ENCODE measurements at regions not wholly inside any gene's neighbourhood (a gene's known extent, or its start where the extent isn't known, plus 50 kb on each side); places are given as distances from the start of the nearest gene placed in this dataset.

- DNase-seq = no peak
- no peak overlapping the region for H3K4me3 ChIP-seq (ENCODE audit: low read depth, low read length)
- no peaks in the 10 kb centered on the region for H3K27me3 ChIP-seq (replicated peaks)
- H3K36me3 ChIP-seq (replicated peaks) = no peaks in the 10 kb centered on the region
- in situ Hi-C loops (cut with HindIII; ENCODE audit: low pct_ligation_motif_present, low sequenced_read_pairs) = no loop called here
- TF ChIP-seq CTCF (IDR thresholded peaks at IDR 0.05; ENCODE audit: low read depth, low read length, missing control alignments) = no peak
- no peak overlapping the region for H3K27ac ChIP-seq
Measured at GRCh38 chr5:143761663-143762062, 50.3 kb upstream of the HMHB1 start.

GRCh38 chr5:143760755-143761154 is 51.2 kb upstream of the HMHB1 start:
- no peak for DNase-seq
- no peaks in the 10 kb centered on the region for H3K36me3 ChIP-seq (replicated peaks)
- no peak overlapping the region for H3K27ac ChIP-seq
- no peak overlapping the region for H3K4me3 ChIP-seq (ENCODE audit: low read depth, low read length)
- TF ChIP-seq CTCF (IDR thresholded peaks at IDR 0.05; ENCODE audit: low read depth, low read length, missing control alignments) = no peak
- H3K27me3 ChIP-seq (replicated peaks) = no peaks in the 10 kb centered on the region
- in situ Hi-C loops (cut with HindIII; ENCODE audit: low pct_ligation_motif_present, low sequenced_read_pairs) = no loop called here

GRCh38 chr5:143760131-143760505 is 51.8 kb upstream of the HMHB1 start:
- Histone ChIP-seq H3K4me3 (ENCODE audit: low read depth, low read length) (no peak overlapping the region), H3K27ac (no peak overlapping the region), H3K27me3 (replicated peaks) (no peaks in the 10 kb centered on the region), H3K36me3 (replicated peaks) (no peaks in the 10 kb centered on the region)
- DNase-seq = no peak
- TF ChIP-seq CTCF (IDR thresholded peaks at IDR 0.05; ENCODE audit: low read depth, low read length, missing control alignments) = no peak
- in situ Hi-C loops (cut with HindIII; ENCODE audit: low pct_ligation_motif_present, low sequenced_read_pairs) = no loop called here

- Histone ChIP-seq H3K27ac (no peak overlapping the region), H3K27me3 (replicated peaks) (no peaks in the 10 kb centered on the region), H3K36me3 (replicated peaks) (no peaks in the 10 kb centered on the region), H3K4me3 (ENCODE audit: low read depth, low read length) (no peak overlapping the region)
- no peak for TF ChIP-seq CTCF (IDR thresholded peaks at IDR 0.05; ENCODE audit: low read depth, low read length, missing control alignments)
- DNase-seq = no peak
- in situ Hi-C loops (cut with HindIII; ENCODE audit: low pct_ligation_motif_present, low sequenced_read_pairs) = no loop called here
Measured at GRCh38 chr5:143759396-143760130, 52.4 kb upstream of the HMHB1 start.

GRCh38 chr5:143758750-143759149 is 53.2 kb upstream of the HMHB1 start:
- Histone ChIP-seq H3K36me3 (replicated peaks) (no peaks in the 10 kb centered on the region), H3K27me3 (replicated peaks) (no peaks in the 10 kb centered on the region), H3K27ac (no peak overlapping the region), H3K4me3 (ENCODE audit: low read depth, low read length) (no peak overlapping the region)
- no peak for TF ChIP-seq CTCF (IDR thresholded peaks at IDR 0.05; ENCODE audit: low read depth, low read length, missing control alignments)
- no peak for DNase-seq
- in situ Hi-C loops (cut with HindIII; ENCODE audit: low pct_ligation_motif_present, low sequenced_read_pairs) = no loop called here

- no peak for TF ChIP-seq CTCF (IDR thresholded peaks at IDR 0.05; ENCODE audit: low read depth, low read length, missing control alignments)
- H3K27me3 ChIP-seq (replicated peaks) = no peaks in the 10 kb centered on the region
- no peak for DNase-seq
- no peak overlapping the region for H3K27ac ChIP-seq
- no peaks in the 10 kb centered on the region for H3K36me3 ChIP-seq (replicated peaks)
- no peak overlapping the region for H3K4me3 ChIP-seq (ENCODE audit: low read depth, low read length)
- in situ Hi-C loops (cut with HindIII; ENCODE audit: low pct_ligation_motif_present, low sequenced_read_pairs) = no loop called here
Measured at GRCh38 chr5:143758015-143758414, 53.9 kb upstream of the HMHB1 start.

Measured in brain microvascular endothelial cell (primary cell).